Panc1 (cell line): ENCODE measurements at regions not wholly inside any gene's neighbourhood (a gene's known extent, or its start where the extent isn't known, plus 50 kb on each side); places are given as distances from the start of the nearest gene placed in this dataset.

Source experiments
- ATAC-seq: fragments of 200-7000 bp; cut with Tn5 transposase; 2 replicates; pipeline ENCODE4 v1.9.1; 2020; ENCODE audit warnings: mild to moderate bottlenecking, moderate library complexity
- BruUV-seq: library from RNA; stranded (reverse); fragments of 400-500 nt; replicated peaks from 2 replicates; lab custom pipeline; 2021; lab: Mats Ljungman, UMichigan
- CTCF ChIA-PET: fragments of 300-600 bp; sonication (Branson Sonifier 250); formaldehyde crosslinking; loops from one replicate; lab custom pipeline; 2022; ENCODE audit warnings: antibody characterized with exemption; lab: Charles Lee
- POLR2A ChIA-PET: fragments of 300-600 bp; sonication (Branson Sonifier 250); formaldehyde crosslinking; loops from one replicate; lab custom pipeline; 2022; ENCODE audit warnings: antibody characterized with exemption; lab: Charles Lee
- DNase-seq: peaks from one replicate; pipeline ENCODE4 v3.0.0-alpha.2; 2010; ENCODE audit warnings: low read depth, low spot score
- H3K27ac ChIP-seq: 2 replicates; pipeline ENCODE4 v1.5.1; 2011; ENCODE audit warnings: mild to moderate bottlenecking, low read length, inconsistent platforms
- H3K27me3 ChIP-seq: fragments of 200-500 bp; sonication (Bioruptor generic); 2 replicates; pipeline ENCODE4 v1.6.0; 2014; ENCODE audit warnings: low read length, inconsistent platforms; ENCODE audit not compliant: control insufficient read depth, insufficient read depth
- H3K36me3 ChIP-seq: fragments of 200-500 bp; sonication (Bioruptor generic); 2 replicates; pipeline ENCODE4 v1.5.1; 2014; ENCODE audit warnings: inconsistent platforms, mild to moderate bottlenecking, low read length, moderate library complexity; ENCODE audit not compliant: control insufficient read depth, insufficient read depth
- H3K4me1 ChIP-seq: 2 replicates; pipeline ENCODE4 v1.5.1; 2011; ENCODE audit warnings: inconsistent platforms, mild to moderate bottlenecking, low read length, moderate library complexity; ENCODE audit not compliant: control insufficient read depth, insufficient read depth
- H3K4me3 ChIP-seq, 2 experiments: 2 replicates each; pipeline ENCODE4 v1.5.1; 2011 to 2012; ENCODE audit warnings: low read depth in 2 of 2, low read length in 2 of 2, mild to moderate bottlenecking in 2 of 2, inconsistent platforms in 1 of 2, moderate library complexity in 1 of 2
- H3K9me3 ChIP-seq: fragments of 200-500 bp; sonication (Bioruptor generic); 2 replicates; pipeline ENCODE4 v1.5.1; 2014; ENCODE audit warnings: low read depth, mild to moderate bottlenecking, inconsistent platforms, low read length, moderate library complexity; ENCODE audit not compliant: control insufficient read depth, insufficient read depth
- CTCF ChIP-seq: fragments of 450-650 bp; IDR thresholded peaks from 2 replicates; pipeline ENCODE4 v1.5.1; 2017; ENCODE audit warnings: mild to moderate bottlenecking
- POLR2AphosphoS5 ChIP-seq: IDR thresholded peaks from 2 replicates; pipeline ENCODE4 v1.6.1; 2012; ENCODE audit warnings: mild to moderate bottlenecking, low read depth, low read length, moderate library complexity
- REST ChIP-seq, 2 experiments: IDR thresholded peaks; 2 replicates each; pipeline ENCODE4 v1.6.1; 2011 to 2012; ENCODE audit warnings: low read depth in 2 of 2, control low read depth in 1 of 2, low read length in 1 of 2, mild to moderate bottlenecking in 1 of 2, moderate library complexity in 1 of 2; ENCODE audit not compliant: insufficient read depth in 1 of 2
- SIN3A ChIP-seq: IDR thresholded peaks from 2 replicates; pipeline ENCODE4 v1.6.1; 2012; ENCODE audit warnings: low read depth, mild to moderate bottlenecking, low read length, moderate library complexity, borderline replicate concordance; ENCODE audit not compliant: insufficient read depth
- TCF7L2 ChIP-seq: IDR thresholded peaks from 2 replicates; pipeline ENCODE4 v1.6.1; 2011; ENCODE audit warnings: mild to moderate bottlenecking, low read depth, low read length, inconsistent platforms
- in situ Hi-C: cut with HindIII; loops from 2 replicates; pipeline ENCODE4 v1.10.0; 2016; ENCODE audit warnings: low sequenced_read_pairs, low pct_unique_long_range_greater_than_20kb
- intact Hi-C: fragments of 100-400 bp; cut with micrococcal nuclease; formaldehyde crosslinking; loops from one replicate; pipeline ENCODE4 v1.10.0; 2022; ENCODE audit not compliant: unreplicated experiment

GRCh38 chr10:52918714-52919305 lies 146.2 kb upstream of the MBL2 start:
- Histone ChIP-seq H3K4me3 (no peak overlapping the region), H3K27ac (no peak overlapping the region), H3K9me3 (no peaks in the 10 kb centered on the region), H3K27me3 (no peaks in the 10 kb centered on the region), H3K4me1 (no peaks in the 10 kb centered on the region), H3K36me3 (no peaks in the 10 kb centered on the region)
- CTCF ChIA-PET = no interaction called here
- intact Hi-C loops = no loop called here
- DNase-seq (no peak), ATAC-seq (no peak)
- POLR2A ChIA-PET = no interaction called here
- BruUV-seq = no TSS peak
- in situ Hi-C loops = no loop called here
- no peak for TF ChIP-seq POLR2AphosphoS5
- TF ChIP-seq TCF7L2 = no peak

GRCh38 chr10:52915391-52915790 lies 142.8 kb upstream of the MBL2 start:
- ATAC-seq (no peak), DNase-seq (no peak)
- in situ Hi-C loops = no loop called here
- BruUV-seq = no TSS peak
- POLR2A ChIA-PET = no interaction called here
- no peak overlapping the region for H3K27ac ChIP-seq
- CTCF ChIA-PET = no interaction called here
- no peaks in the 10 kb centered on the region for H3K9me3 ChIP-seq
- no peak overlapping the region for H3K4me3 ChIP-seq
- no peaks in the 10 kb centered on the region for H3K27me3 ChIP-seq
- TF ChIP-seq CTCF (no peak), POLR2AphosphoS5 (no peak), SIN3A (no peak), REST (IDR thresholded peaks at IDR 0.05; ENCODE audit: insufficient read depth in 1 of 2, low read depth in 2 of 2, low read length in 1 of 2) (no peak), TCF7L2 (no peak)
- intact Hi-C loops = no loop called here
- H3K36me3 ChIP-seq = no peaks in the 10 kb centered on the region
- H3K4me1 ChIP-seq = no peaks in the 10 kb centered on the region

GRCh38 chr10:52911163-52911562 lies 138.6 kb upstream of the MBL2 start:
- H3K4me3 ChIP-seq = no peak overlapping the region
- H3K27ac ChIP-seq = no peak overlapping the region
- CTCF ChIA-PET = no interaction called here
- H3K4me1 ChIP-seq = no peaks in the 10 kb centered on the region
- POLR2A ChIA-PET = no interaction called here
- BruUV-seq = no TSS peak
- intact Hi-C loops = no loop called here
- DNase-seq (no peak), ATAC-seq (no peak)
- no peaks in the 10 kb centered on the region for H3K36me3 ChIP-seq
- H3K27me3 ChIP-seq = no peaks in the 10 kb centered on the region
- TF ChIP-seq CTCF (no peak), REST (IDR thresholded peaks at IDR 0.05; ENCODE audit: insufficient read depth in 1 of 2, low read depth in 2 of 2, low read length in 1 of 2) (no peak), SIN3A (no peak), TCF7L2 (no peak), POLR2AphosphoS5 (no peak)
- H3K9me3 ChIP-seq = no peaks in the 10 kb centered on the region
- in situ Hi-C loops = no loop called here
